Panc1 (cell line): ENCODE measurements at regions not wholly inside any gene's neighbourhood (a gene's known extent, or its start where the extent isn't known, plus 50 kb on each side); places are given as distances from the start of the nearest gene placed in this dataset.

Experiments
- ATAC-seq: fragments of 200-7000 bp; cut with Tn5 transposase; 2 replicates; pipeline ENCODE4 v1.9.1; 2020; ENCODE audit warnings: mild to moderate bottlenecking, moderate library complexity
- BruUV-seq: library from RNA; stranded (reverse); fragments of 400-500 nt; replicated peaks from 2 replicates; lab custom pipeline; 2021; lab: Mats Ljungman, UMichigan
- CTCF ChIA-PET: fragments of 300-600 bp; sonication (Branson Sonifier 250); formaldehyde crosslinking; loops from one replicate; lab custom pipeline; 2022; ENCODE audit warnings: antibody characterized with exemption; lab: Charles Lee
- POLR2A ChIA-PET: fragments of 300-600 bp; sonication (Branson Sonifier 250); formaldehyde crosslinking; loops from one replicate; lab custom pipeline; 2022; ENCODE audit warnings: antibody characterized with exemption; lab: Charles Lee
- DNase-seq: peaks from one replicate; pipeline ENCODE4 v3.0.0-alpha.2; 2010; ENCODE audit warnings: low read depth, low spot score
- H3K27ac ChIP-seq: 2 replicates; pipeline ENCODE4 v1.5.1; 2011; ENCODE audit warnings: mild to moderate bottlenecking, low read length, inconsistent platforms
- H3K27me3 ChIP-seq: fragments of 200-500 bp; sonication (Bioruptor generic); 2 replicates; pipeline ENCODE4 v1.6.0; 2014; ENCODE audit warnings: low read length, inconsistent platforms; ENCODE audit not compliant: control insufficient read depth, insufficient read depth
- H3K36me3 ChIP-seq: fragments of 200-500 bp; sonication (Bioruptor generic); 2 replicates; pipeline ENCODE4 v1.5.1; 2014; ENCODE audit warnings: inconsistent platforms, mild to moderate bottlenecking, low read length, moderate library complexity; ENCODE audit not compliant: control insufficient read depth, insufficient read depth
- H3K4me1 ChIP-seq: 2 replicates; pipeline ENCODE4 v1.5.1; 2011; ENCODE audit warnings: inconsistent platforms, mild to moderate bottlenecking, low read length, moderate library complexity; ENCODE audit not compliant: control insufficient read depth, insufficient read depth
- H3K4me3 ChIP-seq, 2 experiments: 2 replicates each; pipeline ENCODE4 v1.5.1; 2011 to 2012; ENCODE audit warnings: low read depth in 2 of 2, low read length in 2 of 2, mild to moderate bottlenecking in 2 of 2, inconsistent platforms in 1 of 2, moderate library complexity in 1 of 2
- H3K9me3 ChIP-seq: fragments of 200-500 bp; sonication (Bioruptor generic); 2 replicates; pipeline ENCODE4 v1.5.1; 2014; ENCODE audit warnings: low read depth, mild to moderate bottlenecking, inconsistent platforms, low read length, moderate library complexity; ENCODE audit not compliant: control insufficient read depth, insufficient read depth
- POLR2AphosphoS5 ChIP-seq: IDR thresholded peaks from 2 replicates; pipeline ENCODE4 v1.6.1; 2012; ENCODE audit warnings: mild to moderate bottlenecking, low read depth, low read length, moderate library complexity
- SIN3A ChIP-seq: IDR thresholded peaks from 2 replicates; pipeline ENCODE4 v1.6.1; 2012; ENCODE audit warnings: low read depth, mild to moderate bottlenecking, low read length, moderate library complexity, borderline replicate concordance; ENCODE audit not compliant: insufficient read depth
- TCF7L2 ChIP-seq: IDR thresholded peaks from 2 replicates; pipeline ENCODE4 v1.6.1; 2011; ENCODE audit warnings: mild to moderate bottlenecking, low read depth, low read length, inconsistent platforms
- in situ Hi-C: cut with HindIII; loops from 2 replicates; pipeline ENCODE4 v1.10.0; 2016; ENCODE audit warnings: low sequenced_read_pairs, low pct_unique_long_range_greater_than_20kb
- intact Hi-C: fragments of 100-400 bp; cut with micrococcal nuclease; formaldehyde crosslinking; loops from one replicate; pipeline ENCODE4 v1.10.0; 2022; ENCODE audit not compliant: unreplicated experiment
- TF ChIP-seq, protein P1 (sequence below): fragments of 450-650 bp; IDR thresholded peaks from 2 replicates; pipeline ENCODE4 v1.5.1; 2017; ENCODE audit warnings: mild to moderate bottlenecking
- TF ChIP-seq, protein P2 (sequence below), 2 experiments: IDR thresholded peaks; 2 replicates each; pipeline ENCODE4 v1.6.1; 2011 to 2012; ENCODE audit warnings: low read depth in 2 of 2, control low read depth in 1 of 2, low read length in 1 of 2, mild to moderate bottlenecking in 1 of 2, moderate library complexity in 1 of 2; ENCODE audit not compliant: insufficient read depth in 1 of 2

DNA sequence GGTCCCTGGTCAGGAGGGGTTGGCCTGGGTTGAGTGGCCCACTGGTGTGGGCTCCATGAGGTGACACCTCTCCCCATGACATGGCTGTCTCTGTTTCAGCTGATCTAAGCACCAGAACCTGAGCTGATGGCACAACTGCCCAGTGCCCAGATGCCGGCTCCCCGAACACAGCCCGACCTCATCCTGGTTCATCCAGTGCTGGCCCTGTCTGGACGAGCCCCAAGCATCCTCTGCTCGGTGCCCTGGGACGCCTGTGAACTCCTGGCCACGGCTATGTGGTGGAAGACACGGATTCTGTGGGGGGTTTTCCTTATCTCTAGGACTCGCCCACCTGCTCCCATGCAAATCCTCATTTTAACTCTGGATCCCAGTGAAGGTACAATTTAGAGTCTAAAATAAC, 389.2 kb downstream of the SHANK2 start:
- TF ChIP-seq, protein P1, sequence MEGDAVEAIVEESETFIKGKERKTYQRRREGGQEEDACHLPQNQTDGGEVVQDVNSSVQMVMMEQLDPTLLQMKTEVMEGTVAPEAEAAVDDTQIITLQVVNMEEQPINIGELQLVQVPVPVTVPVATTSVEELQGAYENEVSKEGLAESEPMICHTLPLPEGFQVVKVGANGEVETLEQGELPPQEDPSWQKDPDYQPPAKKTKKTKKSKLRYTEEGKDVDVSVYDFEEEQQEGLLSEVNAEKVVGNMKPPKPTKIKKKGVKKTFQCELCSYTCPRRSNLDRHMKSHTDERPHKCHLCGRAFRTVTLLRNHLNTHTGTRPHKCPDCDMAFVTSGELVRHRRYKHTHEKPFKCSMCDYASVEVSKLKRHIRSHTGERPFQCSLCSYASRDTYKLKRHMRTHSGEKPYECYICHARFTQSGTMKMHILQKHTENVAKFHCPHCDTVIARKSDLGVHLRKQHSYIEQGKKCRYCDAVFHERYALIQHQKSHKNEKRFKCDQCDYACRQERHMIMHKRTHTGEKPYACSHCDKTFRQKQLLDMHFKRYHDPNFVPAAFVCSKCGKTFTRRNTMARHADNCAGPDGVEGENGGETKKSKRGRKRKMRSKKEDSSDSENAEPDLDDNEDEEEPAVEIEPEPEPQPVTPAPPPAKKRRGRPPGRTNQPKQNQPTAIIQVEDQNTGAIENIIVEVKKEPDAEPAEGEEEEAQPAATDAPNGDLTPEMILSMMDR, result no peak
- TF ChIP-seq TCF7L2 (no peak), POLR2AphosphoS5 (no peak), SIN3A (no peak)
- TF ChIP-seq, protein P2, sequence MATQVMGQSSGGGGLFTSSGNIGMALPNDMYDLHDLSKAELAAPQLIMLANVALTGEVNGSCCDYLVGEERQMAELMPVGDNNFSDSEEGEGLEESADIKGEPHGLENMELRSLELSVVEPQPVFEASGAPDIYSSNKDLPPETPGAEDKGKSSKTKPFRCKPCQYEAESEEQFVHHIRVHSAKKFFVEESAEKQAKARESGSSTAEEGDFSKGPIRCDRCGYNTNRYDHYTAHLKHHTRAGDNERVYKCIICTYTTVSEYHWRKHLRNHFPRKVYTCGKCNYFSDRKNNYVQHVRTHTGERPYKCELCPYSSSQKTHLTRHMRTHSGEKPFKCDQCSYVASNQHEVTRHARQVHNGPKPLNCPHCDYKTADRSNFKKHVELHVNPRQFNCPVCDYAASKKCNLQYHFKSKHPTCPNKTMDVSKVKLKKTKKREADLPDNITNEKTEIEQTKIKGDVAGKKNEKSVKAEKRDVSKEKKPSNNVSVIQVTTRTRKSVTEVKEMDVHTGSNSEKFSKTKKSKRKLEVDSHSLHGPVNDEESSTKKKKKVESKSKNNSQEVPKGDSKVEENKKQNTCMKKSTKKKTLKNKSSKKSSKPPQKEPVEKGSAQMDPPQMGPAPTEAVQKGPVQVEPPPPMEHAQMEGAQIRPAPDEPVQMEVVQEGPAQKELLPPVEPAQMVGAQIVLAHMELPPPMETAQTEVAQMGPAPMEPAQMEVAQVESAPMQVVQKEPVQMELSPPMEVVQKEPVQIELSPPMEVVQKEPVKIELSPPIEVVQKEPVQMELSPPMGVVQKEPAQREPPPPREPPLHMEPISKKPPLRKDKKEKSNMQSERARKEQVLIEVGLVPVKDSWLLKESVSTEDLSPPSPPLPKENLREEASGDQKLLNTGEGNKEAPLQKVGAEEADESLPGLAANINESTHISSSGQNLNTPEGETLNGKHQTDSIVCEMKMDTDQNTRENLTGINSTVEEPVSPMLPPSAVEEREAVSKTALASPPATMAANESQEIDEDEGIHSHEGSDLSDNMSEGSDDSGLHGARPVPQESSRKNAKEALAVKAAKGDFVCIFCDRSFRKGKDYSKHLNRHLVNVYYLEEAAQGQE (IDR thresholded peaks at IDR 0.05; ENCODE audit: insufficient read depth in 1 of 2, low read depth in 2 of 2, low read length in 1 of 2), result no peak
- in situ Hi-C loops, result no loop called here

DNA sequence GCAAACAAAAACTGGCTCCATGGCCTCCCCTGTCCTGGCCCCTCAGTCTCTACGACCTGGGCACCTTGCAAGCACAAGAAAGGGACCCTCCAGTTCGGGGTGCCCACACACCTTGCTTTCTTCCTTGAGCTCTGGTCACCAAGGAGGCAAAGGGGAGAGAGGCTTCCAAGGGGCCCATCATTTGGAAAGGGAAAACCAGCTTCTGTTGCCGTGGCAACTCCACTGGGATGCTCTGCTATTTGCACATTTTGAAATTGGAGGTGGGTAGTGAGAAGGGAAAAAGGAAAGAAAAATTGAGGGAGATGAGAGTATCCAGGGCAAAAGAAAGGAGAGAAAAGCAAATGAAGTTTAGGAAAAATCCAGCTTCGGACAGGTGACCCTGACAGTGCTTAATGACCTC, 388.4 kb downstream of the SHANK2 start:
- DNase-seq, result no peak
- in situ Hi-C loops (no loop called here), intact Hi-C loops (no loop called here)
- ATAC-seq, result no peak
- ChIA-PET CTCF (no interaction called here), POLR2A (no interaction called here)
- Histone ChIP-seq H3K27ac (no peak overlapping the region), H3K4me3 (no peak overlapping the region), H3K9me3 (no peaks in the 10 kb centered on the region), H3K36me3 (no peaks in the 10 kb centered on the region), H3K4me1 (no peaks in the 10 kb centered on the region), H3K27me3 (no peaks in the 10 kb centered on the region)
- TF ChIP-seq, protein P1, result no peak
- TF ChIP-seq TCF7L2 (no peak), POLR2AphosphoS5 (no peak), SIN3A (no peak)
- TF ChIP-seq, protein P2 (IDR thresholded peaks at IDR 0.05; ENCODE audit: insufficient read depth in 1 of 2, low read depth in 2 of 2, low read length in 1 of 2), result no peak
- no TSS peak for BruUV-seq

More for the DNA sequence above, 389.2 kb downstream of the SHANK2 start:
- no peaks in the 10 kb centered on the region for H3K36me3 ChIP-seq
- no peak overlapping the region for H3K4me3 ChIP-seq
- ATAC-seq, result no peak
- no peaks in the 10 kb centered on the region for H3K27me3 ChIP-seq
- DNase-seq, result no peak
- ChIA-PET CTCF (no interaction called here), POLR2A (no interaction called here)
- no peaks in the 10 kb centered on the region for H3K9me3 ChIP-seq
- BruUV-seq, result no TSS peak
- no peak overlapping the region for H3K27ac ChIP-seq
- intact Hi-C loops, result no loop called here
- H3K4me1 ChIP-seq, result no peaks in the 10 kb centered on the region
